ENCODE measurements at regions not wholly inside any gene's neighbourhood (a gene's known extent, or its start where the extent isn't known, plus 50 kb on each side); places are given as distances from the start of the nearest gene placed in this dataset.

GRCh38 chr9:80188579-80188978, 616.8 kb downstream of the TLE4 start:
- TF ChIP-seq CTCF (IDR thresholded peaks at IDR 0.05; ENCODE audit: low read length): no peak
- TF ChIP-seq EZH2 (optimal IDR thresholded peaks at IDR 0.05; ENCODE audit: low read depth, low read length): no peak
